Trophoblast cell (in vitro differentiated cells and primary cell): ENCODE measurements at regions not wholly inside any gene's neighbourhood (a gene's known extent, or its start where the extent isn't known, plus 50 kb on each side); places are given as distances from the start of the nearest gene placed in this dataset.
A peak's percentile ranks its signal among the peaks of the same experiment; 100 is the strongest.

ENCODE experiments used
- DNase-seq, 2 donors: peaks; one replicate each; pipeline ENCODE4 v3.0.0-alpha.2; 2016
- H2AFZ ChIP-seq: 2 replicates; pipeline ENCODE4 v1.6.1; 2013; ENCODE audit warnings: low read length, moderate library complexity, mild to moderate bottlenecking; ENCODE audit not compliant: insufficient read depth, poor library complexity
- H2AK5ac ChIP-seq: 2 replicates; pipeline ENCODE4 v1.6.1; 2013; ENCODE audit warnings: mild to moderate bottlenecking, low read length
- H2BK120ac ChIP-seq: 2 replicates; pipeline ENCODE4 v1.6.1; 2013; ENCODE audit warnings: low read length, mild to moderate bottlenecking, moderate library complexity; ENCODE audit not compliant: insufficient read depth, poor library complexity
- H2BK12ac ChIP-seq: 2 replicates; pipeline ENCODE4 v1.6.1; 2013; ENCODE audit warnings: mild to moderate bottlenecking, low read length, moderate library complexity
- H2BK5ac ChIP-seq: 2 replicates; pipeline ENCODE4 v1.6.1; 2013; ENCODE audit warnings: low read length, low read depth, moderate library complexity, mild to moderate bottlenecking; ENCODE audit not compliant: poor library complexity
- H3K14ac ChIP-seq: 2 replicates; pipeline ENCODE4 v1.6.1; 2013; ENCODE audit warnings: mild to moderate bottlenecking, low read length
- H3K18ac ChIP-seq: 2 replicates; pipeline ENCODE4 v1.6.1; 2013; ENCODE audit warnings: mild to moderate bottlenecking, low read length
- H3K23ac ChIP-seq: 2 replicates; pipeline ENCODE4 v1.6.1; 2013; ENCODE audit warnings: low read length
- H3K27ac ChIP-seq: 2 replicates; pipeline ENCODE4 v1.5.1; 2013; ENCODE audit warnings: low read depth, mild to moderate bottlenecking, inconsistent platforms, low read length, moderate library complexity
- H3K27me3 ChIP-seq: 2 replicates; pipeline ENCODE4 v1.6.1; 2013; ENCODE audit warnings: inconsistent platforms, mild to moderate bottlenecking, low read length, moderate library complexity; ENCODE audit not compliant: insufficient read depth
- H3K36me3 ChIP-seq, 2 experiments: 1 replicate in 1 of 2; 2 replicates in 1 of 2; pipeline ENCODE4 v1.6.1; 2013; ENCODE audit warnings: low read length in 2 of 2, mild to moderate bottlenecking in 2 of 2, moderate library complexity in 1 of 2; ENCODE audit not compliant: insufficient read depth in 2 of 2, control insufficient read depth in 1 of 2
- H3K4ac ChIP-seq: 2 replicates; pipeline ENCODE4 v1.6.1; 2013; ENCODE audit warnings: low read depth, mild to moderate bottlenecking, low read length, moderate library complexity
- H3K4me1 ChIP-seq, 2 experiments: 1 replicate in 1 of 2; 2 replicates in 1 of 2; pipeline ENCODE4 v1.6.1; 2013; ENCODE audit warnings: low read length in 2 of 2, mild to moderate bottlenecking in 2 of 2, moderate library complexity in 1 of 2; ENCODE audit not compliant: insufficient read depth in 2 of 2, control insufficient read depth in 1 of 2
- H3K4me2 ChIP-seq: 2 replicates; pipeline ENCODE4 v1.6.1; 2013; ENCODE audit warnings: inconsistent platforms, mild to moderate bottlenecking, low read length, moderate library complexity
- H3K4me3 ChIP-seq: 2 replicates; pipeline ENCODE4 v1.5.1; 2013; ENCODE audit warnings: mild to moderate bottlenecking, low read depth, low read length, inconsistent platforms
- H3K79me1 ChIP-seq: one replicate; pipeline ENCODE4 v1.6.1; 2013; ENCODE audit warnings: low read length
- H3K79me2 ChIP-seq: 2 replicates; pipeline ENCODE4 v1.6.1; 2013; ENCODE audit warnings: low read length, mild to moderate bottlenecking; ENCODE audit not compliant: control insufficient read depth, insufficient read depth, poor library complexity
- H3K9ac ChIP-seq: 2 replicates; pipeline ENCODE4 v1.6.1; 2013; ENCODE audit warnings: mild to moderate bottlenecking, low read length
- H3K9me3 ChIP-seq: 2 replicates; pipeline ENCODE4 v1.6.1; 2013; ENCODE audit warnings: low read depth, mild to moderate bottlenecking, control low read depth, inconsistent platforms, low read length; ENCODE audit not compliant: insufficient read depth
- H4K12ac ChIP-seq: 2 replicates; pipeline ENCODE4 v1.6.1; 2013; ENCODE audit warnings: low read depth, mild to moderate bottlenecking, low read length, moderate library complexity
- H4K8ac ChIP-seq: 2 replicates; pipeline ENCODE4 v1.6.1; 2013; ENCODE audit warnings: low read depth, mild to moderate bottlenecking, low read length, moderate library complexity
- H4K91ac ChIP-seq: one replicate; pipeline ENCODE4 v1.6.1; 2013; ENCODE audit warnings: low read depth, mild to moderate bottlenecking, low read length, moderate library complexity
- WGBS: extraction: QIAGEN DNeasy Blood & Tissue Kit; methylation state at CpG from one replicate; pipeline ENCODE4 v1.1.7; 2013; ENCODE audit warnings: missing lambda C conversion rate; ENCODE audit not compliant: insufficient read length, insufficient coverage; ENCODE audit errors: extremely low coverage; 5-methylcytosine and 5-hydroxymethylcytosine counted together

GRCh38 chr19:24000656-24001055, 86.0 kb downstream of the ZNF726 start:
- Histone ChIP-seq H2BK12ac (no peak overlapping the region), H3K14ac (no peak overlapping the region), H3K4me1 (no peaks in the 10 kb centered on the region), H3K23ac (no peak overlapping the region), H4K91ac (no peak overlapping the region), H2BK5ac (no peak overlapping the region), H3K18ac (no peak overlapping the region), H2BK120ac (no peak overlapping the region), H4K8ac (no peak overlapping the region), H2AFZ (no peak overlapping the region), H3K4me3 (no peak overlapping the region), H3K79me1 (no peaks in the 10 kb centered on the region), H4K12ac (no peak overlapping the region), H3K27me3 (no peaks in the 10 kb centered on the region), H3K27ac (no peak overlapping the region), H3K9me3 (peaks cover 65% of the 10 kb centered on the region), H3K4ac (no peak overlapping the region), H3K4me2 (no peak overlapping the region), H2AK5ac (no peak overlapping the region), H3K36me3 (no peaks in the 10 kb centered on the region), H3K79me2 (no peaks in the 10 kb centered on the region), H3K9ac (no peak overlapping the region)
- peak; percentile 87 to 92 for DNase-seq
- WGBS, result no CpG with 5 or more reads among the region's 2 CpGs

DNA sequence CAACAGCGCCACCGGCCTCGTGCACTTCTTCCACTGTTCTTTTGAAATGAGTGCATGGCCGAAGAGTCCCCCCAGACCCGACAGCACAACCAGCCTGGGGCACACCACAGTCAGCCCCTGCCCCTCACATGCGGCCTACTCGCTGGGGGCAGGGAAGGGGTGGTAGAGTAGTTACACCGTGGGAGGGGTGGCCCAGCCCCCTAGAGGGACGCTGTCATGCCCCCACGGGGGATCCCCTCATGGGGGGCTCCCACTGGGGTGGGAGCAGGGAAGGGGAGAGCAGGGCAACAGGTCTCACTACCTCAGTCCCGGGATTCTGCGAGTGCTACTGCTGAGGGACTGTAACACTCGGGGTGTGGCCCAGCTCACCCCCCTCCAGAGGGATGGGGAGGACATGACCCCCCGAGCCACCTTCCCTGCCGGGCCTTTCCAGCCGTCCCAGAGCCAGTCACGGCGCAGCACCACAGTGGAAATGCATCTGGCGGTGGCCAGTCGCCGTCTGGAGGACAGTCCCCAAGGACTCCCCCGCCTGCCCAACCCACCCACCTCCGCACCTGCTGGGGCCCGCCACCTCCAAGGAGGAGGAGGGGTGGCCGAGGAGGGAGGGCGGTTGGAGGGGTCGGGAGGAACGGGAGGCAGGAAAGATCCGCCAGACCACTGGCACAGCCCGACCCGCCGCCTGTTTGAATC, 84.6 kb upstream of the ZNF254 start:
- no peak overlapping the region for H3K14ac ChIP-seq
- no peak overlapping the region for H2BK120ac ChIP-seq

DNA sequence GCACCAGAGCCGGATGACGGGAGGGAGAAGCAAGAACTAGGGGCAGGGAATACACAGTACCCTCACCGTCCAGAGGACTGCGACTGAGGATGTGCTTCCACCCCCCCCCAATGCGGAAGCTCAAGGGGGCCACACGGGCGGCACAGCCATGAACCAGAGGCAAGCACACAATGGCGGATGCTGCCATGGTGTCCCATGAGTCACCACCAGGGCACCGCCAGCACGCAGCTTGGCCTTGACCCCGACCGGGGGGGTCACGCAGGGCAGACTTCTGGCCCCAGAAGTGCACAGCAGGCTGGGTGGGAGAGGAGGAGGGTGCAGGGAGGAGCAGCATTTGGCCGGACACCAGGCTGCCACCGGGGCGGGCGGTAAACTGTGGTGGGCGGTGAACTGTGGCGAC, 83.5 kb upstream of the ZNF254 start:
- no CpG with 5 or more reads among the region's 19 CpGs for WGBS
- Histone ChIP-seq H2BK5ac (no peak overlapping the region), H2BK12ac (no peak overlapping the region), H3K27me3 (no peaks in the 10 kb centered on the region), H2BK120ac (no peak overlapping the region), H3K4me2 (no peak overlapping the region), H3K4me3 (no peak overlapping the region), H2AK5ac (no peak overlapping the region), H3K79me1 (no peaks in the 10 kb centered on the region), H3K4me1 (no peaks in the 10 kb centered on the region), H3K36me3 (no peaks in the 10 kb centered on the region), H3K79me2 (no peaks in the 10 kb centered on the region), H3K27ac (no peak overlapping the region), H3K9ac (no peak overlapping the region), H4K91ac (no peak overlapping the region), H3K23ac (no peak overlapping the region), H3K18ac (no peak overlapping the region), H3K14ac (no peak overlapping the region), H4K12ac (no peak overlapping the region), H3K4ac (no peak overlapping the region), H3K9me3 (peaks cover 49% of the 10 kb centered on the region), H2AFZ (no peak overlapping the region), H4K8ac (no peak overlapping the region)
- DNase-seq, result no peak

More for the DNA sequence above, 84.6 kb upstream of the ZNF254 start:
- Histone ChIP-seq H4K8ac (no peak overlapping the region), H3K79me1 (no peaks in the 10 kb centered on the region), H3K27me3 (no peaks in the 10 kb centered on the region), H3K9me3 (peaks cover 56% of the 10 kb centered on the region), H3K4me3 (no peak overlapping the region), H3K79me2 (no peaks in the 10 kb centered on the region), H3K36me3 (no peaks in the 10 kb centered on the region), H3K4ac (no peak overlapping the region), H2BK12ac (no peak overlapping the region), H3K18ac (no peak overlapping the region), H4K91ac (no peak overlapping the region), H3K27ac (no peak overlapping the region), H2AK5ac (no peak overlapping the region), H3K4me2 (no peak overlapping the region), H3K9ac (no peak overlapping the region), H3K4me1 (no peaks in the 10 kb centered on the region), H2AFZ (no peak overlapping the region), H4K12ac (no peak overlapping the region), H3K23ac (no peak overlapping the region), H2BK5ac (no peak overlapping the region)
- no peak for DNase-seq
- no CpG with 5 or more reads among the region's 32 CpGs for WGBS

DNA sequence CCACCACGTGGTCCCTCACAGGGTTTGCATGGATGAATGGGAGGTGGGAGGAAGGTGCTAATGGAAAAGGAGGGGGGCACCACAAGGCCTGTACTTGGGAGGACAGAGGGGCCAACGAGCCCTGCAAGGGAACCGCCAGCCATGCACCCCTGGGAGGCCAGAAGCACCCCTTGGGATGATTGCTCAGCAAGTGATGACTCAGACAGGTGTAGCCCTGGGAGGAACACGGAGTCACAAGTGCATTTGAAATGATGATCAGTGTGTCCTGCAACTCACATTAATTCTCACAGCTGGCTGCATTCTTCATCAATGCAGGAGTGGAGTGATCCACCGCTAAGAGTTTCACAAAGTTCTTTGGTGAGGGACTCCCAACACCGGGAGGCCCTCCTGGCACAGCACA, 82.8 kb upstream of the ZNF254 start:
- Histone ChIP-seq H3K27me3 (no peaks in the 10 kb centered on the region), H2AFZ (no peak overlapping the region), H2BK5ac (no peak overlapping the region), H3K4me2 (no peak overlapping the region), H3K79me2 (no peaks in the 10 kb centered on the region), H2AK5ac (no peak overlapping the region), H3K4me3 (no peak overlapping the region), H3K27ac (no peak overlapping the region), H3K18ac (no peak overlapping the region), H4K8ac (no peak overlapping the region), H3K4me1 (no peaks in the 10 kb centered on the region), H4K12ac (no peak overlapping the region), H3K9ac (no peak overlapping the region), H3K79me1 (no peaks in the 10 kb centered on the region), H3K4ac (no peak overlapping the region), H3K36me3 (no peaks in the 10 kb centered on the region), H2BK120ac (no peak overlapping the region), H2BK12ac (no peak overlapping the region), H3K23ac (no peak overlapping the region), H4K91ac (no peak overlapping the region), H3K14ac (no peak overlapping the region), H3K9me3 (peaks cover 49% of the 10 kb centered on the region)
- no peak for DNase-seq
- no CpG with 5 or more reads among the region's 6 CpGs for WGBS
